Sigmoid colon (tissue), 6 donors: ENCODE measurements at regions not wholly inside any gene's neighbourhood (a gene's known extent, or its start where the extent isn't known, plus 50 kb on each side); places are given as distances from the start of the nearest gene placed in this dataset.
"Not testable (repeated sequence)": the region's sequence is repeated elsewhere in the genome, so short reads cannot be mapped to it uniquely, and the experiment has no call there.

Source experiments
- DNase-seq: peaks from one replicate; pipeline ENCODE4 v3.0.0-alpha.2; 2019
- H3K27ac ChIP-seq, 4 donors: fragments of 200-600 bp; sonication (generic); one replicate each; pipeline ENCODE4 v1.5.1; 2016 to 2019; ENCODE audit warnings: mild to moderate bottlenecking in 1 of 4
- H3K27me3 ChIP-seq, 3 donors: fragments of 200-600 bp; sonication (generic); one replicate each; pipeline ENCODE4 v1.5.1; 2019; ENCODE audit warnings: mild to moderate bottlenecking in 1 of 3
- H3K36me3 ChIP-seq, 4 donors: fragments of 200-600 bp; sonication (generic); one replicate each; pipeline ENCODE4 v1.5.1; 2016 to 2019
- H3K4me1 ChIP-seq, 4 donors: fragments of 200-600 bp; sonication (generic); one replicate each; pipeline ENCODE4 v1.5.1; 2017 to 2019
- H3K4me3 ChIP-seq, 4 donors: fragments of 200-600 bp; sonication (generic); one replicate each; pipeline ENCODE4 v1.5.1; 2017 to 2019; ENCODE audit warnings: mild to moderate bottlenecking in 2 of 4, moderate library complexity in 1 of 4
- H3K9me3 ChIP-seq, 4 donors: fragments of 200-600 bp in 3 of 4; sonication (generic) in 3 of 4; one replicate each; pipeline versions ENCODE4 v1.5.1 to v1.6.1; 2013 to 2019
- CTCF ChIP-seq, 4 experiments: fragments of 450-650 bp in 3 of 4; fragments of 200-600 bp in 1 of 4; IDR thresholded peaks; one replicate each; pipeline ENCODE4 v1.5.1; 2016 to 2019; ENCODE audit warnings: antibody characterized with exemption in 4 of 4, mild to moderate bottlenecking in 3 of 4, moderate library complexity in 2 of 4
- EP300 ChIP-seq, 4 donors: sonication (generic); formaldehyde crosslinking; IDR thresholded peaks; one replicate each; pipeline ENCODE4 v1.6.1; 2017; ENCODE audit warnings: antibody characterized with exemption in 4 of 4
- POLR2A ChIP-seq, 2 donors: fragments of 450-650 bp; IDR thresholded peaks; one replicate each; pipeline ENCODE4 v1.6.1; 2016; ENCODE audit warnings: antibody characterized with exemption in 2 of 2, mild to moderate bottlenecking in 2 of 2, moderate library complexity in 2 of 2
- POLR2AphosphoS5 ChIP-seq, 4 donors: sonication (generic); formaldehyde crosslinking; IDR thresholded peaks; one replicate each; pipeline ENCODE4 v1.6.1; 2017; ENCODE audit warnings: antibody characterized with exemption in 4 of 4
- WGBS, 2 donors: extraction: QIAGEN DNeasy Blood & Tissue Kit; methylation state at CpG; one replicate each; pipeline ENCODE4 v1.1.7; 2013; 5-methylcytosine and 5-hydroxymethylcytosine counted together
- intact Hi-C: fragments of 100-400 bp; cut with DNase I; formaldehyde crosslinking; loops from one replicate; pipeline ENCODE4 v1.15.1; 2023
- donor health status: healthy with polysubstance abuse.
- donor health status: healthy.

GRCh38 chr11:38345286-38345685 is 1747.2 kb upstream of the RAG2 start:
- TF ChIP-seq CTCF (IDR thresholded peaks at IDR 0.05), result no peak
- TF ChIP-seq POLR2AphosphoS5 (IDR thresholded peaks at IDR 0.05), result no peak
- no peak for TF ChIP-seq EP300 (IDR thresholded peaks at IDR 0.05)
- TF ChIP-seq POLR2A (IDR thresholded peaks at IDR 0.05), result no peak
- H3K4me3 ChIP-seq, result no peak overlapping the region
- H3K27me3 ChIP-seq, result no peaks in the 10 kb centered on the region
- H3K27ac ChIP-seq, result no peak overlapping the region
- H3K9me3 ChIP-seq, result peaks cover 0 to 9% (median 0%) of the 10 kb centered on the region in 4 donors
- DNase-seq, result no peak
- 88 to 91% methylated on average over 3 of the region's 3 CpGs for WGBS, 2 donors
- intact Hi-C loops, result no loop called here
- no peaks in the 10 kb centered on the region for H3K4me1 ChIP-seq
- H3K36me3 ChIP-seq, result no peaks in the 10 kb centered on the region

- intact Hi-C loops, H3K4me3 ChIP-seq, H3K9me3 ChIP-seq, DNase-seq, H3K36me3 ChIP-seq, H3K27ac ChIP-seq, H3K27me3 ChIP-seq, H3K4me1 ChIP-seq: not testable (repeated sequence)
- 91 to 95% methylated on average over 2 of the region's 2 CpGs for WGBS, 2 donors
Observed at GRCh38 chr11:38341612-38342011, 1743.6 kb upstream of the RAG2 start.

- H3K4me1 ChIP-seq, result no peaks in the 10 kb centered on the region
- H3K9me3 ChIP-seq, result peaks cover 0 to 11% (median 0%) of the 10 kb centered on the region in 4 donors
- H3K4me3 ChIP-seq, result no peak overlapping the region
- TF ChIP-seq POLR2A (IDR thresholded peaks at IDR 0.05) (no peak), POLR2AphosphoS5 (IDR thresholded peaks at IDR 0.05) (no peak), CTCF (IDR thresholded peaks at IDR 0.05) (no peak), EP300 (IDR thresholded peaks at IDR 0.05) (no peak)
- intact Hi-C loops, result no loop called here
- H3K27me3 ChIP-seq, result no peaks in the 10 kb centered on the region
- H3K36me3 ChIP-seq, result no peaks in the 10 kb centered on the region
- 73 to 79% methylated on average over 8 of the region's 8 CpGs for WGBS, 2 donors
- H3K27ac ChIP-seq, result no peak overlapping the region
- no peak for DNase-seq
Observed at GRCh38 chr11:38339835-38340440, 1741.9 kb upstream of the RAG2 start.

GRCh38 chr11:38338022-38338421 is 1740.0 kb upstream of the RAG2 start:
- WGBS, 2 donors, result 80 to 84% methylated on average over 5 of the region's 5 CpGs
- H3K4me3 ChIP-seq, DNase-seq, H3K4me1 ChIP-seq, H3K36me3 ChIP-seq, H3K27me3 ChIP-seq, H3K27ac ChIP-seq, intact Hi-C loops: not testable (repeated sequence)
- H3K9me3 ChIP-seq, result peaks cover 0 to 11% (median 1%) of the 10 kb centered on the region in 4 donors

DNA sequence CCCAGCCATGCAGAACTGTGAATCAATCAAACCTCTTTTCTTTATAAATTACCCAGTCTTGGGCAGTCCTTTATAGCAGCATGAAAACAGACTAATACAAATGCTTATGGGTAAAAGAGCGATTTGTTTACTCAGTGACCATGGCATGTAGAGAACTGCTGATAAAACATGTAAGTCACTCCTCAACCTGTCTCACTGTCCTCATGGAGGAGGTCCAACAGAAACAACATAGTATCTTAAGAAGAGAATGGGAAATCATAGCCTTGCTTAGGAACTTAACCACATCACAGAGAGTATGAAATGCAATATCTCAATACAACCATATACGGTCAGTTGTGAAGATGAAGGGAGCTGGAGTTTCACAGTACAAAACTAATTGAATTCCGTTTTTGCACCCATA is 1734.0 kb upstream of the RAG2 start:
- Histone ChIP-seq H3K4me1 (no peaks in the 10 kb centered on the region), H3K27ac (no peak overlapping the region), H3K27me3 (no peaks in the 10 kb centered on the region), H3K4me3 (no peak overlapping the region), H3K36me3 (no peaks in the 10 kb centered on the region), H3K9me3 (peaks cover 0 to 11% (median 1%) of the 10 kb centered on the region in 4 donors)
- TF ChIP-seq EP300 (IDR thresholded peaks at IDR 0.05), result no peak
- TF ChIP-seq POLR2AphosphoS5 (IDR thresholded peaks at IDR 0.05), result no peak
- no peak for TF ChIP-seq CTCF (IDR thresholded peaks at IDR 0.05)
- no peak for TF ChIP-seq POLR2A (IDR thresholded peaks at IDR 0.05)
- no peak for DNase-seq
- intact Hi-C loops, result no loop called here
- 90% methylated on average over 3 of the region's 3 CpGs for WGBS, 2 donors

GRCh38 chr11:38330578-38330977 is 1732.5 kb upstream of the RAG2 start:
- TF ChIP-seq CTCF (IDR thresholded peaks at IDR 0.05) (no peak), POLR2A (IDR thresholded peaks at IDR 0.05) (no peak), EP300 (IDR thresholded peaks at IDR 0.05) (no peak), POLR2AphosphoS5 (IDR thresholded peaks at IDR 0.05) (no peak)
- H3K4me1 ChIP-seq, result no peaks in the 10 kb centered on the region
- H3K36me3 ChIP-seq, result no peaks in the 10 kb centered on the region
- intact Hi-C loops, result no loop called here
- H3K4me3 ChIP-seq, result no peak overlapping the region
- no peaks in the 10 kb centered on the region for H3K27me3 ChIP-seq
- DNase-seq, result no peak
- H3K27ac ChIP-seq, result no peak overlapping the region
- WGBS, 2 donors, result 43 to 70% methylated on average over 3 of the region's 3 CpGs
- H3K9me3 ChIP-seq, result peaks cover 0 to 8% (median 1%) of the 10 kb centered on the region in 4 donors
